ENCODE measurements at regions not wholly inside any gene's neighbourhood (a gene's known extent, or its start where the extent isn't known, plus 50 kb on each side); places are given as distances from the start of the nearest gene placed in this dataset.

DNA sequence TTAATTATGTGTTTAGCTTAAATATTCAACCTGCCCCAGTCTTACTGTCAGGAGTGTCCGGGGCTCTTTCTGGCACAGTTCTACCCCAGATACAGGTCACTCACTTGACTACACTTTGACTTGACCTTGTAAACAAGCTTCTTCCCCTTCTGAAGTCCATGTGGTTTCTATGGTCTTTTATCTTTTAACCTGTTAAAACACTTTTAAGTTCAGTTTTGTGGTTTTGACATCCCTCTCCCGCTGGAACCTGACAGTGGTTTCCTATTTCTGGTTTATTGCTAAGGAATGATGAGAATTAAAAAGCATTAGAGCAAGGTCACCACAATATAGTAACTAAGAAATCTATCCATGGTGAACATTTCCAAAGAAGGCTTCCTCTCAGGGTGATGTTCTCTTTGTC is 300.1 kb downstream of the TMEM167A start:
- TF ChIP-seq, protein P1, sequence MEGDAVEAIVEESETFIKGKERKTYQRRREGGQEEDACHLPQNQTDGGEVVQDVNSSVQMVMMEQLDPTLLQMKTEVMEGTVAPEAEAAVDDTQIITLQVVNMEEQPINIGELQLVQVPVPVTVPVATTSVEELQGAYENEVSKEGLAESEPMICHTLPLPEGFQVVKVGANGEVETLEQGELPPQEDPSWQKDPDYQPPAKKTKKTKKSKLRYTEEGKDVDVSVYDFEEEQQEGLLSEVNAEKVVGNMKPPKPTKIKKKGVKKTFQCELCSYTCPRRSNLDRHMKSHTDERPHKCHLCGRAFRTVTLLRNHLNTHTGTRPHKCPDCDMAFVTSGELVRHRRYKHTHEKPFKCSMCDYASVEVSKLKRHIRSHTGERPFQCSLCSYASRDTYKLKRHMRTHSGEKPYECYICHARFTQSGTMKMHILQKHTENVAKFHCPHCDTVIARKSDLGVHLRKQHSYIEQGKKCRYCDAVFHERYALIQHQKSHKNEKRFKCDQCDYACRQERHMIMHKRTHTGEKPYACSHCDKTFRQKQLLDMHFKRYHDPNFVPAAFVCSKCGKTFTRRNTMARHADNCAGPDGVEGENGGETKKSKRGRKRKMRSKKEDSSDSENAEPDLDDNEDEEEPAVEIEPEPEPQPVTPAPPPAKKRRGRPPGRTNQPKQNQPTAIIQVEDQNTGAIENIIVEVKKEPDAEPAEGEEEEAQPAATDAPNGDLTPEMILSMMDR (IDR thresholded peaks at IDR 0.05), result no peak
- TF ChIP-seq POLR2A (IDR thresholded peaks at IDR 0.05), result no peak

Data from body of pancreas (tissue), 4 donors.